GM12872 (cell line): ENCODE measurements at regions not wholly inside any gene's neighbourhood (a gene's known extent, or its start where the extent isn't known, plus 50 kb on each side); places are given as distances from the start of the nearest gene placed in this dataset.

Experiments
- CTCF ChIP-seq: IDR thresholded peaks from 3 replicates; pipeline ENCODE4 v1.5.1; 2011; ENCODE audit warnings: low read depth, mild to moderate bottlenecking, low read length, moderate library complexity; ENCODE audit not compliant: insufficient read depth

- no peak for TF ChIP-seq CTCF
Measured at GRCh38 chr16:86929057-86929871, 350.9 kb downstream of the FOXL1 start.

GRCh38 chr16:86930001-86930400 lies 351.7 kb downstream of the FOXL1 start:
- TF ChIP-seq CTCF = no peak

GRCh38 chr16:86930663-86931373 lies 352.5 kb downstream of the FOXL1 start:
- no peak for TF ChIP-seq CTCF

GRCh38 chr16:86931410-86931941 lies 353.1 kb downstream of the FOXL1 start:
- TF ChIP-seq CTCF = no peak

GRCh38 chr16:86932130-86932982 lies 354.0 kb downstream of the FOXL1 start:
- no peak for TF ChIP-seq CTCF

GRCh38 chr16:86934581-86935375 lies 356.4 kb downstream of the FOXL1 start:
- TF ChIP-seq CTCF = no peak
